HepG2 (cell line): ENCODE measurements at regions not wholly inside any gene's neighbourhood (a gene's known extent, or its start where the extent isn't known, plus 50 kb on each side); places are given as distances from the start of the nearest gene placed in this dataset.

Source experiments
- ATAC-seq: fragments of 200-7000 bp; cut with Tn5 transposase; 3 replicates; pipeline ENCODE4 v1.9.1; 2020; ENCODE audit warnings: mild to moderate bottlenecking, moderate library complexity
- BruUV-seq: library from RNA; stranded (reverse); fragments of 400-500 nt; replicated peaks from 2 replicates; lab custom pipeline; 2021; lab: Mats Ljungman, UMichigan
- CTCF ChIA-PET: fragments of 300-600 bp; formaldehyde crosslinking; extraction: SDS; loops from one replicate; lab custom pipeline; 2021; ENCODE audit warnings: low total read pairs, inconsistent platforms, low intra/inter-chr PET ratio; lab: Yijun Ruan, JAX
- POLR2A ChIA-PET: fragments of 350-600 bp; sonication (Branson Sonifier 250); formaldehyde crosslinking; loops from one replicate; lab custom pipeline; 2020; ENCODE audit warnings: antibody characterized with exemption, inconsistent platforms; lab: Yijun Ruan, JAX
- DNase-seq: peaks from one replicate; pipeline ENCODE4 v3.0.0-alpha.2; 2015; ENCODE audit warnings: low spot score
- FAIRE-seq: peaks from 3 replicates; lab custom pipeline; 2011; peaks lifted over from hg19 to GRCh38; lab: Jason Lieb, UNC
- H2AFZ ChIP-seq: one replicate; pipeline ENCODE4 v1.6.1; 2011; ENCODE audit warnings: low read length, inconsistent platforms
- H3K27ac ChIP-seq: fragments of 300-600 bp; 3 replicates; pipeline ENCODE4 v1.8.0; 2011; ENCODE audit warnings: mixed run types, mild to moderate bottlenecking, mixed read lengths, low read length, inconsistent platforms; ENCODE audit not compliant: insufficient read depth; ENCODE audit errors: extremely low read length
- H3K27me3 ChIP-seq, 2 experiments: fragments of 200-600 bp in 1 of 2; 2 replicates in 1 of 2; 3 replicates in 1 of 2; pipeline versions ENCODE4 v1.6.0 to v1.8.0; 2011; ENCODE audit warnings: low read length in 2 of 2, mild to moderate bottlenecking in 2 of 2, moderate library complexity in 2 of 2, inconsistent platforms in 1 of 2; ENCODE audit not compliant: insufficient read depth in 2 of 2, control insufficient read depth in 1 of 2
- H3K36me3 ChIP-seq, 2 experiments: fragments of 200-600 bp in 1 of 2; replicated peaks in 1 of 2; 2 replicates in 1 of 2; 3 replicates in 1 of 2; pipeline versions ENCODE4 v1.5.1 to v1.8.0; 2011; ENCODE audit warnings: low read length in 2 of 2, inconsistent platforms in 1 of 2; ENCODE audit not compliant: insufficient read depth in 2 of 2, control insufficient read depth in 1 of 2
- H3K4me1 ChIP-seq: 2 replicates; pipeline ENCODE4 v1.5.1; 2012; ENCODE audit warnings: low read length, inconsistent platforms; ENCODE audit not compliant: insufficient read depth
- H3K4me2 ChIP-seq: 2 replicates; pipeline ENCODE4 v1.6.0; 2011; ENCODE audit warnings: low read depth, low read length, inconsistent platforms
- H3K4me3 ChIP-seq, 3 experiments: fragments of 200-600 bp in 1 of 3; sonication (generic), shearing (Covaris generic) in 1 of 3; replicated peaks in 1 of 3; 2 replicates each; pipeline ENCODE4 v1.5.1; 2011 to 2016; ENCODE audit warnings: low read length in 3 of 3, inconsistent platforms in 2 of 3, low read depth in 2 of 3, mild to moderate bottlenecking in 2 of 3, control low read depth in 1 of 3, mixed read lengths in 1 of 3; ENCODE audit not compliant: insufficient read depth in 1 of 3
- H3K79me2 ChIP-seq: one replicate; pipeline ENCODE4 v1.6.1; 2011; ENCODE audit warnings: low read length, inconsistent platforms; ENCODE audit not compliant: insufficient read depth
- H3K9ac ChIP-seq: 2 replicates; pipeline ENCODE4 v1.6.0; 2011; ENCODE audit warnings: mild to moderate bottlenecking, low read depth, low read length, inconsistent platforms; ENCODE audit not compliant: insufficient read depth
- H3K9me3 ChIP-seq: 2 replicates; pipeline ENCODE4 v1.5.1; 2012; ENCODE audit warnings: mild to moderate bottlenecking, low read length
- H4K20me1 ChIP-seq: 2 replicates; pipeline ENCODE4 v1.6.0; 2011; ENCODE audit warnings: inconsistent platforms, mild to moderate bottlenecking, low read length, moderate library complexity; ENCODE audit not compliant: insufficient read depth
- ARID4A ChIP-seq: sonication (generic); formaldehyde crosslinking; IDR thresholded peaks from 2 replicates; pipeline ENCODE4 v1.5.0; 2020; ENCODE audit warnings: mild to moderate bottlenecking, missing genetic modification reagents, borderline replicate concordance
- BCLAF1 ChIP-seq: fragments of 450-650 bp; IDR thresholded peaks from 2 replicates; pipeline ENCODE4 v1.6.1; 2017; ENCODE audit warnings: mild to moderate bottlenecking
- CENPX ChIP-seq: sonication (generic); formaldehyde crosslinking; IDR thresholded peaks from 2 replicates; pipeline ENCODE4 v1.9.0; 2021; ENCODE audit warnings: mild to moderate bottlenecking, missing genetic modification reagents, moderate library complexity
- FOXJ3 ChIP-seq: sonication (generic); formaldehyde crosslinking; IDR thresholded peaks from 2 replicates; pipeline ENCODE4 v1.4.0; 2020; ENCODE audit warnings: missing genetic modification reagents, mild to moderate bottlenecking, borderline replicate concordance
- KAT8 ChIP-seq: IDR thresholded peaks from 2 replicates; pipeline ENCODE4 v1.6.1; 2016; ENCODE audit warnings: missing genetic modification reagents, missing compliant biosample characterization
- RBAK ChIP-seq: sonication (generic); formaldehyde crosslinking; IDR thresholded peaks from 2 replicates; pipeline ENCODE4 v1.5.1; 2020; ENCODE audit warnings: mild to moderate bottlenecking, missing genetic modification reagents
- RFXAP ChIP-seq: sonication (generic); formaldehyde crosslinking; IDR thresholded peaks from 2 replicates; pipeline ENCODE4 v1.4.0; 2020; ENCODE audit warnings: missing genetic modification reagents, borderline replicate concordance
- RNF2 ChIP-seq: fragments of 450-650 bp; conservative IDR thresholded peaks from 2 replicates; pipeline ENCODE4 v1.6.1; 2016; ENCODE audit warnings: low read depth
- RXRA ChIP-seq: sonication (generic); formaldehyde crosslinking; IDR thresholded peaks from 2 replicates; pipeline ENCODE4 v1.5.1; 2020; ENCODE audit warnings: missing genetic modification reagents
- TCF7L2 ChIP-seq: IDR thresholded peaks from 2 replicates; pipeline ENCODE4 v1.6.1; 2011; ENCODE audit warnings: mild to moderate bottlenecking, low read depth, low read length, moderate library complexity
- TMF1 ChIP-seq: sonication (generic); formaldehyde crosslinking; IDR thresholded peaks from 2 replicates; pipeline ENCODE4 v1.8.1; 2022; ENCODE audit warnings: low read depth, missing genetic modification reagents
- ZBTB38 ChIP-seq: sonication (generic); formaldehyde crosslinking; IDR thresholded peaks from 2 replicates; pipeline ENCODE4 v1.5.1; 2020; ENCODE audit warnings: mild to moderate bottlenecking, missing genetic modification reagents
- ZC3H4 ChIP-seq: sonication (generic); formaldehyde crosslinking; IDR thresholded peaks from 2 replicates; pipeline ENCODE4 v1.4.0; 2020; ENCODE audit warnings: missing genetic modification reagents, borderline replicate concordance
- ZMAT5 ChIP-seq: sonication (generic); formaldehyde crosslinking; IDR thresholded peaks from 2 replicates; pipeline ENCODE4 v1.5.0; 2020; ENCODE audit warnings: mild to moderate bottlenecking, low read depth, missing genetic modification reagents, borderline replicate concordance
- ZNF124 ChIP-seq: sonication (generic); formaldehyde crosslinking; IDR thresholded peaks from 2 replicates; pipeline ENCODE4 v1.4.0; 2020; ENCODE audit warnings: missing genetic modification reagents
- ZNF3 ChIP-seq: IDR thresholded peaks from 2 replicates; pipeline ENCODE4 v1.7.0; 2017; ENCODE audit warnings: inconsistent platforms
- ZNF567 ChIP-seq: sonication (generic); formaldehyde crosslinking; IDR thresholded peaks from 2 replicates; pipeline ENCODE4 v1.8.1; 2023; ENCODE audit warnings: mild to moderate bottlenecking, missing genetic modification reagents, borderline replicate concordance
- ZNF7 ChIP-seq: IDR thresholded peaks from 2 replicates; pipeline ENCODE4 v1.6.1; 2016; ENCODE audit warnings: missing biosample characterization, missing genetic modification reagents
- WGBS: methylation state at CpG from one replicate; pipeline ENCODE4 v1.1.6; 2017; ENCODE audit warnings: low lambda C conversion rate; 5-methylcytosine and 5-hydroxymethylcytosine counted together
- in situ Hi-C: cut with HindIII; loops from 2 replicates; pipeline ENCODE4 v1.10.0; 2017; ENCODE audit warnings: low pct_unique_long_range_greater_than_20kb; ENCODE audit not compliant: extremely low pct_ligation_motif_present
- intact Hi-C: fragments of 100-400 bp; cut with micrococcal nuclease; formaldehyde crosslinking; loops from one replicate; pipeline ENCODE4 v1.10.0; 2022; ENCODE audit not compliant: unreplicated experiment
- TF ChIP-seq, protein P1 (sequence below): sonication (generic); formaldehyde crosslinking; conservative IDR thresholded peaks from 2 replicates; pipeline ENCODE4 v1.8.1; 2023; ENCODE audit warnings: missing genetic modification reagents

DNA sequence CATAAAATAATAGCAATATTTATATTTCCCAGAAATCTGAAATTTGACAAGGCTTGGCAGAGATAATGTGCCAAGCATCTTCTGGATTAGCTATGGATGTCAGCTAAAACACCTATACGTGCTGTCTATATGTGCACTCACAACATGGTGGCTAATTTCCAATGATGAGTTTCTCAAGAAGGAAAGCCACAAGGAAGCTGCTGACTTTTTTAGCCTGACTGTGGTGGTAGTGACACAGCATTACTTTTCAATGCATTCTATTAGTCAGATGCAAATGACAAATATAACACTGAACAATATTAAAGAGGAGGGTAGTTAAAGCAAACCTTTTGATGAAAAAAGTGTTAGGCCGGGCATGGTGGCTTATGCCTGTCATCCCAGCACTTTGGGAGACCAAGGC, 101.7 kb upstream of the CCDC54 start:
- H3K9me3 ChIP-seq: no peaks in the 10 kb centered on the region
- no peak for ATAC-seq
- 5% methylated on average over 2 of the region's 2 CpGs for WGBS
- H3K9ac ChIP-seq: no peak overlapping the region
- H3K36me3 ChIP-seq: no peaks in the 10 kb centered on the region
- H4K20me1 ChIP-seq: no peaks in the 10 kb centered on the region
- FAIRE-seq: no peak
- POLR2A ChIA-PET: no interaction called here
- BruUV-seq: no TSS peak
- no peak overlapping the region for H3K4me2 ChIP-seq
- H2AFZ ChIP-seq: no peak overlapping the region
- H3K4me1 ChIP-seq: no peaks in the 10 kb centered on the region
- H3K27ac ChIP-seq: no peak overlapping the region
- in situ Hi-C loops (loop anchor here (10.0 kb wide), 1 partner anchor 149 kb away; no protein-coding TSS in a partner anchor), intact Hi-C loops (no loop called here)
- no peaks in the 10 kb centered on the region for H3K79me2 ChIP-seq
- no peak for DNase-seq
- CTCF ChIA-PET: no interaction called here
- no peak overlapping the region for H3K4me3 ChIP-seq
- no peaks in the 10 kb centered on the region for H3K27me3 ChIP-seq
- TF ChIP-seq RFXAP (CRISPR knock-in tag) (no peak), TMF1 (CRISPR knock-in tag) (no peak), RXRA (CRISPR knock-in tag) (no peak), ZNF3 (CRISPR knock-in tag) (no peak), ARID4A (CRISPR knock-in tag) (no peak), ZNF124 (CRISPR knock-in tag) (no peak), ZC3H4 (no peak), ZMAT5 (CRISPR knock-in tag) (no peak), RBAK (CRISPR knock-in tag) (no peak), FOXJ3 (CRISPR knock-in tag) (no peak), TCF7L2 (no peak), ZBTB38 (CRISPR knock-in tag) (no peak), CENPX (no peak), KAT8 (CRISPR knock-in tag) (no peak), BCLAF1 (no peak), RNF2 (no peak), ZNF7 (CRISPR knock-in tag) (no peak), ZNF567 (CRISPR knock-in tag) (no peak)
- TF ChIP-seq, protein P1, sequence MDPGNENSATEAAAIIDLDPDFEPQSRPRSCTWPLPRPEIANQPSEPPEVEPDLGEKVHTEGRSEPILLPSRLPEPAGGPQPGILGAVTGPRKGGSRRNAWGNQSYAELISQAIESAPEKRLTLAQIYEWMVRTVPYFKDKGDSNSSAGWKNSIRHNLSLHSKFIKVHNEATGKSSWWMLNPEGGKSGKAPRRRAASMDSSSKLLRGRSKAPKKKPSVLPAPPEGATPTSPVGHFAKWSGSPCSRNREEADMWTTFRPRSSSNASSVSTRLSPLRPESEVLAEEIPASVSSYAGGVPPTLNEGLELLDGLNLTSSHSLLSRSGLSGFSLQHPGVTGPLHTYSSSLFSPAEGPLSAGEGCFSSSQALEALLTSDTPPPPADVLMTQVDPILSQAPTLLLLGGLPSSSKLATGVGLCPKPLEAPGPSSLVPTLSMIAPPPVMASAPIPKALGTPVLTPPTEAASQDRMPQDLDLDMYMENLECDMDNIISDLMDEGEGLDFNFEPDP (CRISPR knock-in tag): no peak
